ENCODE measurements at regions not wholly inside any gene's neighbourhood (a gene's known extent, or its start where the extent isn't known, plus 50 kb on each side); places are given as distances from the start of the nearest gene placed in this dataset.
"Not testable (repeated sequence)": the region's sequence is repeated elsewhere in the genome, so short reads cannot be mapped to it uniquely, and the experiment has no call there.

DNA sequence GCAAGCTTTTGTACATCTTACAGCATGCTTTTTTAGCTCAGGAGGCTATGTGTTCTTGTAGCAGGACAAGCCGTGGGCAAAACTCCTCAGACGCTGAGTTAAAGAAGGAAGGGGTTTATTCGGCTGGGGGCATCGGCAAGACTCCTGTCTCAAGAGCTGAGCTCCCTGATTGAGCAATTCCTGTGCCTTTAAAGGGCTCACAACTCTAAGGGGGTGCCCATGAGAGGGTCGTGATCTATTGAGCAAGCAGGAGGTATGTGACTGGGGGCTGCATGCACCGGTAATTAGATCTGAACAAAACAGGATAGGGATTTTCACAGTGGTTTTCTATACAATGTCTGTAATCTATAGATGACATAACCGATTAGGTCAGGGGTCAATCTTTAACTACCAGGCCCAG lies 456.3 kb downstream of the TMEM135 start:
- TF ChIP-seq POLR2AphosphoS5, POLR2A, POU2F2 (IDR thresholded peaks at IDR 0.05; ENCODE audit: low read depth, low read length): not testable (repeated sequence)
